ENCODE measurements at regions not wholly inside any gene's neighbourhood (a gene's known extent, or its start where the extent isn't known, plus 50 kb on each side); places are given as distances from the start of the nearest gene placed in this dataset.

DNA sequence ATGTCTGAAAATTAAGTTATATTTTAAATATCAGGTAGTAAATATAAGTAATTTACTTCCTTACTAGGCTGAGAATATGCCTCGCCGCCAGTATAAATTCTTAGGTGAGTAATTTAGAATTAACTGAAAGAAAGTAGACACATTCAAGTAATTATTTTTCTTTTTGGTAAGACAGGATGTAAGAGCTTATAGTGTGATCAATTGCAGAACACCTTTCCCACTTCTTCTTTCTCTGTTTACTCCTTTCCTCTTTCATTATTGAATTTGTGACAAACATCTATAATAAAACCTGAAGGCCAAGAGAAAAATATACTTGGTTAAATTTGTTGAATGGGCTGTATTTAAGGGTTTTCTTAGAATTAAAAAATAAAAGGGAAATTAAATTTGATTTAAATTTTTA is 195.1 kb upstream of the CDKN2B start:
- ChIA-PET POLR2A (interaction anchor here (0.6 kb wide), 1 partner anchor 210 kb away, joined by 5 read pairs; the partner anchor contains the start of gene CDKN2B-AS1), CTCF (no interaction called here)
- Mint-ChIP-seq H3K4me1 (ENCODE audit: low read depth, unreplicated experiment) (peaks cover 9% of the 10 kb centered on the region), H3K27me3 (ENCODE audit: insufficient read depth, unreplicated experiment) (no peaks in the 10 kb centered on the region), H3K4me3 (ENCODE audit: unreplicated experiment) (no peak overlapping the region), H3K27ac (ENCODE audit: unreplicated experiment) (no peak overlapping the region), H3K9me3 (ENCODE audit: unreplicated experiment) (no peaks in the 10 kb centered on the region), H3K36me3 (ENCODE audit: insufficient read depth, unreplicated experiment) (no peaks in the 10 kb centered on the region)
- no peak for DNase-seq
- Histone ChIP-seq H3K4me1 (0 out of 2 replicates have a peak, but pooled peaks cover 8% of the 10 kb centered on the region), H3K4me3 (ENCODE audit: low read depth, low read length) (no peak overlapping the region), H3K36me3 (ENCODE audit: control insufficient read depth, insufficient read depth, low read length) (no peaks in the 10 kb centered on the region), H3K27me3 (replicated peaks; ENCODE audit: control insufficient read depth, insufficient read depth, low read length) (no peaks in the 10 kb centered on the region), H3K9me3 (no peaks in the 10 kb centered on the region)
- TF ChIP-seq, protein P1, sequence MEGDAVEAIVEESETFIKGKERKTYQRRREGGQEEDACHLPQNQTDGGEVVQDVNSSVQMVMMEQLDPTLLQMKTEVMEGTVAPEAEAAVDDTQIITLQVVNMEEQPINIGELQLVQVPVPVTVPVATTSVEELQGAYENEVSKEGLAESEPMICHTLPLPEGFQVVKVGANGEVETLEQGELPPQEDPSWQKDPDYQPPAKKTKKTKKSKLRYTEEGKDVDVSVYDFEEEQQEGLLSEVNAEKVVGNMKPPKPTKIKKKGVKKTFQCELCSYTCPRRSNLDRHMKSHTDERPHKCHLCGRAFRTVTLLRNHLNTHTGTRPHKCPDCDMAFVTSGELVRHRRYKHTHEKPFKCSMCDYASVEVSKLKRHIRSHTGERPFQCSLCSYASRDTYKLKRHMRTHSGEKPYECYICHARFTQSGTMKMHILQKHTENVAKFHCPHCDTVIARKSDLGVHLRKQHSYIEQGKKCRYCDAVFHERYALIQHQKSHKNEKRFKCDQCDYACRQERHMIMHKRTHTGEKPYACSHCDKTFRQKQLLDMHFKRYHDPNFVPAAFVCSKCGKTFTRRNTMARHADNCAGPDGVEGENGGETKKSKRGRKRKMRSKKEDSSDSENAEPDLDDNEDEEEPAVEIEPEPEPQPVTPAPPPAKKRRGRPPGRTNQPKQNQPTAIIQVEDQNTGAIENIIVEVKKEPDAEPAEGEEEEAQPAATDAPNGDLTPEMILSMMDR (IDR thresholded peaks at IDR 0.05; ENCODE audit: insufficient read depth in 1 of 2, low read depth in 1 of 2, low read length in 1 of 2, severe bottlenecking in 1 of 2, unreplicated experiment in 1 of 2): no peak
- intact Hi-C loops (cut with micrococcal nuclease; ENCODE audit: unreplicated experiment): no loop called here
- no TSS peak for BruUV-seq (replicated peaks)

DNA sequence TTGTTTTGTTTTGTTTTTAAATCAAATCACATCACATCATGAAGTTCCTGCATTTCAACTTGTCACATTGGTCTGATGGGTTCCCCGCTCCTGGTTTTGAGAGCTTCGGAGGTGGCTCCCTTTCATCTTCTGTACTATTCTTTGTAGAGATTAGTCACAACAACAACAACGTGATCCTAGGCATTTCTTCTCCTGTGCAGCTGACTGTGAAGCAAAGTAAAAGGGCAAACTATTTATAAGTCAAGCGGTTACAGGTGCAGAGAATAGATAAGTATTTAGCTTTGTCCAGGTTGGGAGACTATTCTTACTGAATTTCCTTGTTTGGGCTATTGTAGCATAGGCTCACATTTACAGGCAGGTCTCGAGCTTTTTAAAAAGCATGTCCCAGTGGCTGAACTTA is 197.7 kb upstream of the CDKN2B start:
- intact Hi-C loops (cut with micrococcal nuclease; ENCODE audit: unreplicated experiment): no loop called here
- Histone ChIP-seq H3K4me3 (ENCODE audit: low read depth, low read length) (no peak overlapping the region), H3K27me3 (replicated peaks; ENCODE audit: control insufficient read depth, insufficient read depth, low read length) (no peaks in the 10 kb centered on the region), H3K4me1 (0 out of 2 replicates have a peak, but pooled peaks cover 8% of the 10 kb centered on the region), H3K36me3 (ENCODE audit: control insufficient read depth, insufficient read depth, low read length) (no peaks in the 10 kb centered on the region), H3K9me3 (no peaks in the 10 kb centered on the region)
- CTCF ChIA-PET: no interaction called here
- POLR2A ChIA-PET: no interaction called here
- BruUV-seq (replicated peaks): no TSS peak
- Mint-ChIP-seq H3K27me3 (ENCODE audit: insufficient read depth, unreplicated experiment) (no peaks in the 10 kb centered on the region), H3K4me3 (ENCODE audit: unreplicated experiment) (no peak overlapping the region), H3K9me3 (ENCODE audit: unreplicated experiment) (no peaks in the 10 kb centered on the region), H3K27ac (ENCODE audit: unreplicated experiment) (no peak overlapping the region), H3K4me1 (ENCODE audit: low read depth, unreplicated experiment) (peaks cover 9% of the 10 kb centered on the region), H3K36me3 (ENCODE audit: insufficient read depth, unreplicated experiment) (no peaks in the 10 kb centered on the region)
- no peak for DNase-seq
- TF ChIP-seq, protein P1 (IDR thresholded peaks at IDR 0.05; ENCODE audit: insufficient read depth in 1 of 2, low read depth in 1 of 2, low read length in 1 of 2, severe bottlenecking in 1 of 2, unreplicated experiment in 1 of 2): no peak

DNA sequence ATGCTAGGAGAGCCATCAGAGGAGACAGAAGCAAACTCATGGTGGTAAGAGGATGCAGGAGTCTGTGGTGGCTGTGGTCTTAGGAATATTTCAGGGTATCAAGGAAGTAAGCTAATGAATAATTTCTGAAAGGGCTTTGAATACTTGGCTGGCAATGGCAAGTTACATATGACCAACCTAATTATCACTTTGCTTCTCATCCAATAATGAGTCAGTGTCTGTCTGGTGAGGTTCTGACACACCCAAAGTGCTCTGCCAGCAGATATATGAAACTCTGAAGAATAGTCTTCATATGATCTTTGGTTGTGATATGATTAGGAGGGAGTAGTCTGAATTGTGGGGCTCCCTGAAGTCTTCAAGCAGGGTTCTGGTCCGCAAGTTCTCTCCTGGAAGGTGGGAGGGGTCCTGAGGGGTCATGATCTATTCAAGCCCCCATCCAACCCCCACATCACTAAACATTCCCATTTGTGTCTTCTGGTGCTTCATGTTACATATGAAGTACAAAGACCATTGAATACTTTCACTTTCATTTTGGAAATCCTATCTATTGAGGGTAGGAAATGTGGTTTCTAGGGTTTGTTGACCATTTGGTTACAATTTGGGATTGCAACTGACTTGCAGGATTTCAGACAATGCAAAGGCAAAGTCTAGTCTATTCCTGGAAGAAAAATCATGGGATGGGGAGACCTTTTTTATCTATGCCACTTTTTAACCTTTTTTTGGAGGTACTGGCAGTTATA is 199.9 kb upstream of the CDKN2B start:
- Histone ChIP-seq H3K9me3 (no peaks in the 10 kb centered on the region), H3K4me1 (0 out of 2 replicates have a peak, but pooled peaks cover 8% of the 10 kb centered on the region), H3K4me3 (ENCODE audit: low read depth, low read length) (no peak overlapping the region), H3K27me3 (replicated peaks; ENCODE audit: control insufficient read depth, insufficient read depth, low read length) (no peaks in the 10 kb centered on the region), H3K36me3 (ENCODE audit: control insufficient read depth, insufficient read depth, low read length) (no peaks in the 10 kb centered on the region)
- TF ChIP-seq, protein P1 (IDR thresholded peaks at IDR 0.05; ENCODE audit: insufficient read depth in 1 of 2, low read depth in 1 of 2, low read length in 1 of 2, severe bottlenecking in 1 of 2, unreplicated experiment in 1 of 2): no peak
- H3K9me3 Mint-ChIP-seq (ENCODE audit: unreplicated experiment): no peaks in the 10 kb centered on the region
- CTCF ChIA-PET: no interaction called here
- no peaks in the 10 kb centered on the region for H3K27me3 Mint-ChIP-seq (ENCODE audit: insufficient read depth, unreplicated experiment)
- BruUV-seq (replicated peaks): no TSS peak
- H3K36me3 Mint-ChIP-seq (ENCODE audit: insufficient read depth, unreplicated experiment): no peaks in the 10 kb centered on the region
- POLR2A ChIA-PET: no interaction called here
- intact Hi-C loops (cut with micrococcal nuclease; ENCODE audit: unreplicated experiment): no loop called here
- peaks cover 1% of the 10 kb centered on the region for H3K4me1 Mint-ChIP-seq (ENCODE audit: low read depth, unreplicated experiment)
- H3K27ac Mint-ChIP-seq (ENCODE audit: unreplicated experiment): no peak overlapping the region
- H3K4me3 Mint-ChIP-seq (ENCODE audit: unreplicated experiment): no peak overlapping the region
- DNase-seq: no peak

All from Caco-2 (cell line).